ENCODE measurements at regions not wholly inside any gene's neighbourhood (a gene's known extent, or its start where the extent isn't known, plus 50 kb on each side); places are given as distances from the start of the nearest gene placed in this dataset.
A peak's percentile ranks its signal among the peaks of the same experiment; 100 is the strongest.

DNA sequence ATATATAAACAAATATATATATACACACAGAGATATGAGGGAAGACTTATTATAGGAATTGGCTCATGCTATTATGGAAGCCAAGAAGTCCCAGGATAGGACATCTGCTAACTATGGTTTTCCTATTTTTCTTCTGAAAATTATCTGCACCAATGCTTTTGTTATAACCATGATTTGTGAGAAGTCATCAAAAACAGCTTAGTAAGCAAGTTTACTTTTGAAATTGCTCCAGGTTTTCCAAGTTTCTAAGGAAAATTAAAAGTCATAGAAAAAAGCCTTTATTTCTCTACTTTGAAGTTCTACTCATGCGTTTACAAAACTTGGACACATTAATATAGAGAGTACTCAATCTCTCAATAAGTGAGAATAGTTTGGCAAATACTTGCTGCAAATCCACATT lies 213.1 kb downstream of the TRAM1L1 start:
- no peak for DNase-seq (ENCODE audit: low spot score)

DNA sequence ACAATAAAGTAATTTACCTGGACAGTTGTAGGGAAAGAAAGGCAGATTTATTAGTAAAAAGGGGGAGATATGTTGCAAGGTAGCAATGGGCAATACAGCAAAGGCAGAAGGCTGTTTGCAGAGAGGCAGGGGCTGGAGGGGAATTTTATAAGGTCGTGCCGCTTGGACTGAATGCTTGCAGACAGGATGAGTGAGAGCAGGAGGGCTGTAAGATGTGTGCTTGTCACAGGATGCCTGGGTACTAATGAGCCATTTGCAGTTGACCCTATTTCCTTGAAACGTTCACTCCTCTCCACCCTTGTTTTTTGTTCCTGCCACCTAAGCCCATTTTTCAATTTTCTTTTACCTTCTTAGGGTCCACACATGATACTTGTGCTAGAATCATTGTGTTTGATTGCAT lies 214.7 kb downstream of the TRAM1L1 start:
- DNase-seq (ENCODE audit: low spot score), result no peak

DNA sequence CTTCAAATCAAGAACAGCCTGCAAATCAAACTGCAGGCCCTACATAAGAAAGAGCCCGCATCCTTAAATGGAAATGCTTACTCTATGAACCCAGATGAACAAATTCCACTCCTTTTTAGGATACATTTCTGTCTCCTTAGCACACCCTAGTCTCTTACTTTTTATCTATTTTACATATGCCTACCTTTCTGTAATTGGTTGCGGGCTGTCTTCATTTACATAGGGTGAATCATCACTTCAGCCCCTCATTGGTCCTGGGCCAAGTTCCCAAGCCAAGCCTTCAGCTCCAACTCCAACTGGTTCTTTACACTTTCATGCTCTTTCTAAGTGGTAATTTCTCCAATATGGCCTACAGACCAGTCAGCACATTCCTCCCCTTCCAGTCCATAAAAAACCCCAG lies 219.3 kb downstream of the TRAM1L1 start:
- DNase-seq (ENCODE audit: low spot score), result no peak

DNA sequence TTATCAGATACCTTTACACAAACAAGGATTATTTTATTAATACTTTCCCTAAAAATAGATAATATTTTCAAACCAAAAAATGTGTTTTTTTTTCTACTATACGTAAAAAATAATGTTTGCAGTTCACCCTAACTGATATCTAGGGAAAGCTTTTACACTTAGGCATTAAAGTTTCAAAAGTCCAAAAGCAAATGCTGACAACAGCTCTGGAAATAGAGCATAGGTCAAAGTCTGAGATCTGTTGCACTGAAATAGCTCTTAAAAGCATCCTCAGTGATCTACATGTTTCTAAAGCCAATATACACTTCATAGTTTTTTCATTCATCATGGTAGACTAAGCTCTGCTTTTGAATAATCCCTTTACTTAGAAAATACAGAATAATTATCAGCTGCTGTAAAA lies 222.8 kb downstream of the TRAM1L1 start:
- no peak for DNase-seq (ENCODE audit: low spot score)

DNA sequence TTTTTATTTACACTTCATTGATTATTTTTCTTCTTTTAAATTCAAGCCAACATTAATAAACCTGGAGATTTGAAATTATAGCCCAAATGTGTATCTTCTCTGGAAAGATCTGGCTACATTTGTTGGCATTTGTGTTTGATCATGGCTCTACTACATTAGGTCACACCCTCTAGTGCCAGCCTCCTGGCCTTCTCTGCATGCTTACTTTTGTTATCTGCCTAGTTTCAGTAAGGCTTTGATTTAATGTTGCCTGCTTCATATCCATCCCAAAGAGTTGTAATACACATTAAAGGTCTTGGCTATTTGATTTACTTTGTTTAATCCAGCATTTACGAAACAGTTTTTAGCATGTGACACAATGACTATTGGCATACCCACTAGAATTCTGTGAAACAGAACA lies 224.5 kb downstream of the TRAM1L1 start:
- DNase-seq (ENCODE audit: low spot score), result no peak

DNA sequence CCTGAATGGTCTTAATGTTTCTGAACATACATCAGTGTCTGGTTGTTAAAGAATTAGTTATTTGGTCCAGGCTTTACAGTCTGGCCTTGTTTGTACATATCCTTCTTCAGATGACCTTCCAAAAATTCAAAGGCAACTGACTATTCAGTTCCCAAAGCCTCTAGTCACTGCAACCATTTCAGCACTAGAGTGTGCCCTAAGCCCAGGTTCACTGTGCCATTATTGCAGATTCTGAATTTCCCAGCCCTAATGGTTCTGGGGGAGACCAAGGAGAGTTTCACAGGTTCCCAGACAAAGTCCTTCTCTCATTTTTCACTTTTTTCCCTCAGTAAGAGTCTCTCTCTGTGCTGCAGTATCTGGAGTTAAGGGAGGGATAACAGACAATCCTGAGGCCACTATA lies 235.8 kb downstream of the TRAM1L1 start:
- DNase-seq (ENCODE audit: low spot score), result no peak

DNA sequence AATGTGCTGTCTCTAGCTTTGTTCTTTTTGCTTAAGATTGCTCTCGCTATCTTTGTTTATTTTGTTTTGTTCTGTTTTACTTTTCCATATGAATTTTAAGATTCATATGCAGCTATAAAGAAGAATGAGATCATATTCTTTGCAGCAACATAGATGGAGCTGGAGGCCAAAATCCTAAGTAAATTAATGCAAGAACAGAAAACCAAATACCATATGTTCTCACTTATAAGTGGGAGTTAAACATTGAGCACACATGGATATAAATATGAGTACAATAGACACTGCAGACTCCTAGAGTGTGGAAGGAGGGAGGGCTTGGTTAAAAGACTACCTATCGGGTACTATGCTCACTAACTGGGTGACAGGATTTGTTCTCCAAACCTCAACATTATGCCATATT lies 237.8 kb downstream of the TRAM1L1 start:
- DNase-seq (ENCODE audit: low spot score), result no peak

DNA sequence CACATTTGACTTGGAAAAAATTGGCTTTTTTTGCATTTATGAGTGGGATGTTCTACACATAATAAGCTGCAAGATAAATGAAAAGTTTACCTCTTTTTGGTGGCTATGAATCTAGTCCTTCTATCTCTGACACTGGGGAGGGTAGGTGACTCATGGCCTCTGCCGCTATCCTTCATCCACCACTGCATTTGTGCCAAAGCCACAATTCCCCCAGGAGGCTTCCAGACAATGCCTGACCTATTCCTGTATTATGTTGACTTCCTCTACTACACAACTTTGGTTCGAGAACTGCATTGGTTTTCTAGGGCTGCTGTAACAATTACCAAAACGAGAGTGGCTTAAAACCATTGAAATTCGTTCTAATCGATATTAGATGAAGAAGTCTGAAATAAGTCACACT lies 245.6 kb downstream of the TRAM1L1 start:
- no peak for DNase-seq (ENCODE audit: low spot score)

DNA sequence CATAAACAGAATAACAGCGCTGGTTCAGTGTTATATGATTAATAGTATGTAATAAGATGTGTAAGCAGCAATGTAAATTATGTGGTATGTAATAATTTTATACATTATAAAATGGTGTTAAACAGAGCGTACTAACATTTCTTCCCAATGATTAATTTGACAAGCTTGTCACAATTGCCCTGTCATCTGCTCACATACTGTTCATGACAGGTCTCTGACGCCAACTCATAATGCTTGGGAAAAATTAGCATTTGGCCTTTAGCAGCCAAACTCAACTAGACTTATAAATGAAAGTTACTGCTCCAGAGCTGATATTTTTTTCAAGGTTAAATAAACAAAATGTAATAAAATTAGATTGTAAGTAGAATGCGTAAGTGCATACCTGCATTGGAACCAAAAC lies 246.8 kb downstream of the TRAM1L1 start:
- DNase-seq (ENCODE audit: low spot score), result no peak

DNA sequence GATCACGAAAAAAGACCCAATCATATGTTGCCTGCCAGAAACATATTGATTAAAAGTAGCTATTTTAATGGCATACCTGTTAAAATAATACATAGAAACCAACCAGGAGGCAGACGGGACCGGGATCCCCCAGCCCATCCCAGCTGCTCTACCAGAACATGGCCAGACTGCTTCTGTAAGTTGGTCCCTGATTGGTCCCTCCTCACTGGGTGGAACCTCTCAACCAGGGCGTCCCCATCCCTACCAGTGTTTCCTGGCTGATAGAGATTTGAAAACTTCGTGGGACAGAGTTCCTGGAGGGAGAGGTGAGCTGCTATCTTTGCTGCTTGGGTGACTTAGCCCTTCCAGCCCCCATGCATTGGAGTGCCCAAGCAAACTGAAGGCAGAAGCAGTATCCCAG lies 256.2 kb downstream of the TRAM1L1 start:
- DNase-seq (ENCODE audit: low spot score), result no peak

DNA sequence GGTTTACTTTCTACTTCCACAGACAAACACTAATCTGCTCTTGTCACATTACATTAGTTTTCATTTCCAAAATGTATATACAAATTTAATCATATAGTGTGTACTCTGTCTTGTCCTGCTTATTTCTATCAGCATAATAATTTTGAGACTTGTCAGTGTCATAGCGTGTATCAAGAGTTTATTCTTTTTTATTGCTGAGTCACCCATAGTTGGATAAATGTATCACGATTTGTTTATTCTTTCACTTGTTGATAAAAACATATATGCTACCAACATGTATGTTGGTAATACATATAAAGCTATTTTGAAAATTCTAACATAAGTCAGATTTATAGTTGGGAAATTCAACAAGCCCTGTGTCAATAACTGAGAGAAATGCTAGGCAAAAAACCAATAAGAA lies 261.2 kb downstream of the TRAM1L1 start:
- no peak for DNase-seq (ENCODE audit: low spot score)

DNA sequence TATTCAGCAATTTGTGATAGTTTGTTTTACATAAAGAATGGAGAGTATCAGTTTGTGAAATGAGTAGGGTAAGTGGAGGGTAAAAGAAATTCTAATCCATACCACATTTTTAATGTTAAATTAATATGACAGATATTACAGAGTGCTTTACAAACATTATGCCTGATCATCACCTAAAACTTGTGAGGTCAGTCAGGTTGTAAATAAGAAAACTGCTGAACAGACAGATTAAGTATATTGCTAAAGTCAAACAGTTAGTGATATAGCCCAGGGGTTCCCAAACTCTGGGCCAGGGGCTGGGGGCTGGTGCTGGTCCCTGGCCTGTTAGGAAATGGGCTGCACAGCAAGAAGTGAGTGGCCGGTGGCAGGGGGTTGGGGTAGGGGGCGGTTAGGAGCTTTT lies 273.6 kb downstream of the TRAM1L1 start:
- no peak for DNase-seq (ENCODE audit: low spot score)

DNA sequence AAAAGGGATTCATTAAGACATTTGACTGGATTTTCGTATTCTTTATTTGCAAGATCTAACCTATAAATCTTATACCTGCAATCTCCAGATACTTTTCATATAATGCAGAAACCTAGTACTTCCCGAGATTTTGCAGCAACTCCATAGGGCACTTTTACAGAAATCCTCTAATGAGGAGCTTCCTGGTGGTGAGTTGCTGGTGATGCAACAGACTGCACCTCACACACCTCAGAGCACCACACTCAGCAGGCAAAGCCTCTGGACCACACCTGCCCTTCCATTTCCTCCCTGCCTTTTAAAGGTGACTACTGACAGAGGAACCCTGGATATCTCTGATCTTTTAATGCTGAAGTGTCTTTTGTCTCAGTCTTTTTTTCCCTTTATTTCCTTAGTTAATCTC lies 289.4 kb downstream of the TRAM1L1 start:
- no peak for DNase-seq (ENCODE audit: low spot score)

DNA sequence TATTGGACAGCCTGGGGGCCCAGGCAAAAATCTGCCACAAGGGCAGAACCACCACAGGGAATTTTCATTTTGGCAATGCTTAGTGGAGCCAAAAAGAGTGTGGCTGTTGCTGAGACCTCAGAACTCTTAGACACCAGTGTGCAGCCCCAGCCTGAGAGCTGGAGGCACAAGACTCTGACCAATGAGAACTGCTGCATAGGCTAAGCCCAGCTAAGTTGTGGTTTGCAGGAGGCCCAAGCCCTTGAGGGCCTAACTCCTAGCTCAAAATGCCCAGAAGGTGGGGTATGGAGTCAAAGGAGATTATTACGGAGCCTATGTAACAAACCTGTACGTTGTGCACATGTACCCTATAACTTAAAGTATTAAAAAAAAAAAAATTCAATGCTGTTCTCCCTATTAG lies 296.7 kb downstream of the TRAM1L1 start:
- DNase-seq (ENCODE audit: low spot score), result no peak

DNA sequence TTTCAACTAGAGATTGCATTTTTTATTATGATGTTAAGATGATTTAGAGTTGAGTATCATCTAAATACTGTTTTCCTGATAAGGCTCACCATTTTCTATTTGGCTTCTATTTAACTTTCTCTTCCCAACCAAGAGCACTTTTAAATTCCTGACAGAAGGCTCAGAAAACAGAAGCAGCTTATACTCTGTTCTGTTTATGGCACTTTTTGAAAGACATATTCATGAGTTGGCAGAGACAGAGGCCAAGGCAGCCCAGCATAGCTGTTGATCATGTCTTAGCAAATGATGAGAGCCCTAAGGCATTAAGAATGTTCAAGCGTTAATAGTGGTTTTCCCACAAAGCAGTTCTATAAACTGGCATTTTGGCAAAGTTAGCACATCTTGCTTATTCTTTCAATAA lies 330.3 kb downstream of the TRAM1L1 start:
- DNase-seq (ENCODE audit: low spot score), result no peak

DNA sequence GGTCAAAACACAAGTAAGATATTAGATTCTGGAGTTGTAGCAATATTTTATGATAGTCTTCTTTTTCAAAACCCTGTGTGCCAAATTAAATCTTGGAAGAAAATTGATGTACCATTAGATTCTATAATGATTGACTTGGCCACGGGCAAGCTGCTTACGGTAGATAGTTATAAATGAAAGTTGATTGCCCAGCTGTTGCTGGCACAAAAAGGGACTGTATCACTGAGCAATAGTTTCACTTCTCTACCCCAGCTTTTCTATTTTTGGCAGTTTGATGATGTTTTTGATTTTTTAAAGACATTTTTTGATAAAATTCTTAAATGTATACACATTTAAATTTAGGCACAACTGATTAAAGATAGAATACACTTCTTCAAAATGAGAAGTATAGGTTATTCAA lies 333.3 kb downstream of the TRAM1L1 start:
- DNase-seq (ENCODE audit: low spot score), result no peak

DNA sequence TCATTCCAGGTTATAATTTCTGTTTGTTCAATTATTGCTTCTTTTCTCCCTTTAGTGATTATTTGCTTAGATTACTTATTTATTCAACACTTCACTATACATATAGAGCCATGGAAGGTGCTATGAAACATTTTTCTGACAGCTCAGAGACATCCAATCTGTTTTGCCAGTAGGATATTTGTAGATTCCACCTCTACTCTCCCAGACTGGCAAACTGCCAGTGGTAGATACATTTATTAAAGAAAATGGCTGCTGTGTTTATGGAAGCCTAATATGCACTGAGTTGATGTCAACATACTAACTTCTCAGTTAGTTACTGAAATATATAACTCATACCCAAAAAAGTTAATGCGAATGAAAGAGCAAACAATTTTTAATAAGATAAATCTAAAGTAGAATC lies 348.6 kb downstream of the TRAM1L1 start:
- DNase-seq (ENCODE audit: low spot score), result no peak

DNA sequence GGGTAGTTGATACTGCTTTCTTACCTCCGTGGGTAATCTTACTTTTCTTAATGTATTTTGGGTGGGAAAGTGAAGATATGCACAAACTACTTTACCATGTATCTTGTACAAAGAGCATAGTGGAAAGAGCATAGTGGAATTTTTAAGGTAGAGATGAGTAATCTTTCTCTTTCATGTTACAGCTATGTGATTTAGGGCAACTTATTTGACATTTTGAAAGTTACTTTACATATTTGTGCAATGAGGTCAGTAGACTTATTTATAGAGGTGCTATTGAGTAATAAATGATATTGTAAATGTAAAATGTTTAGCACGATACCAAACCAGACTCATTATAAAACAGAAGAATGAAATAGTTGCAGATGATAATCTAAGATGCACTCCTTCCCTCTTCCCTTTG lies 351.2 kb downstream of the TRAM1L1 start:
- no peak for DNase-seq (ENCODE audit: low spot score)

DNA sequence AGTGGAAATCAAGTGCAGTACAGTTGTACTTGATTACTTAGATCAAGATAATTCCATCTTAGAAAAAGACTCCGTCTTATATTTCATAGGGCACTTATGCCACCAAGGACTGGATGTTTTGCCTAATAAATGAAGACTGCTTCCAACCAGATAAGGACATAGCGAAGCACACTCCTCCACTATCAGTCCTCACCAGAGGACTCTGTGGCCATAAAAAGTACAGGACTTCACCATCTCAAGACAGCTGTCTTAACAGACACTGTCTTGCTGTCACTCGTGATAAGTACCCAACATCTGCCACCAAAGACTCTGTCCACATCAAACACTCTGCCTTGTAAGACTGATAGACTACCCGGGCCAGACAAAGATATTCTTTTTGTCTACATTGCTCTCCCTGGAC lies 352.0 kb downstream of the TRAM1L1 start:
- no peak for DNase-seq (ENCODE audit: low spot score)

DNA sequence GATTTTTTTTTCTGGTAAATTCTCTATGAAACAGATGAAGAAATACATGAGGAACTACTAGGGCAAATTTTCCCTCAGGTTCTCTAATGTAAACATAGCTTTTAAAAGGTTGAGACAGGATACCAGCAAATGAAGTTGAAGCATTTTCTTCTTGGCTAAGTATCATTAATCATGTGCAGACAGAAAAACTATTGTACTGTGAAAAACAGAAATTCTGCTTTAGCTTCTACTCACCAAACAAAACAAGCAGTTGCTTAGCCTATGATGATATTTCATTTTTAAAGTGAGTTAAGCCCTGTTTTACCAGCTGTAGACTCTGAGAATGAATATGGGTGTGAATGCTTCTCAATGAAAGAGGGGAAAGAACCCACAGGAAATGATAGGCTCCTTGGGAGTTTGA lies 358.9 kb downstream of the TRAM1L1 start:
- no peak for DNase-seq (ENCODE audit: low spot score)

DNA sequence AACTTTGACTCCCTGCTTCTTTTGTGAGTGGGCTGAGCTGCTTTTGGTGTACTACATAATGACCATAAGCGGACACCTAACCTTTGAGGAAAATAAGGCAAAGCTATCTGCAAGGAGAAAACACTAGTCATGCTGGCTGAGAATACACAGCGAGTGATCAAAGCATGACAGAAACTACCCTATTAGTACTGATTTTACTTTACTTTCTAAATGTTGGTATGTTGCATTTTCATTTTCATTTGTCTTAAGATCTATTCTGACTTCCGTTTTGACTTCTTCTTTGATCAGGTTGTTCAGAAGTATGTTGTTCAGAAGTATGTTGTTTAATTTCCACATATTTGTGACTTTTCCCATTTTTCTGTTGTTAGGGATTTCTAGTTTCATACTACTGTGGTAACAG lies 361.1 kb downstream of the TRAM1L1 start:
- no peak for DNase-seq (ENCODE audit: low spot score)

DNA sequence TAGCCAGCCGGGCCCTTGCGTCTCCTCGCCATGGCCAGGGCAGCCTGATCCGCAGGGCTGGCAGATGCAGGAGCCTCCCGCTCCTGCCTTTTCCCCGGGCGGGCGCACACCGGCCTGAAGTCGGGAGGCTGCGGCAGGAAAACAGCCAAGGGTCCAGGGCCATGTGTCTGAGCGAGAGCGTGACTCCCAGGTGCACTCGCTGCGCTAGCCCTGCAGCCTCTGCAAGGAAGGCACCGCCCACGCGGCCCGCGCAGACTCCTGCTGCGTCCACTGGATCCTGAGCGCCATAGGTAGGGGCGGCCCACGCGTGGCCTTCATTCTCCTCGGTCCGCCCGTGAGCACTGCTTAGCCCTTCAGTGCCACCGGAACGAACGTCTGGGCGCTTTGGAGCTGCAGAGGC lies 379.9 kb downstream of the TRAM1L1 start:
- no peak for DNase-seq (ENCODE audit: low spot score)

DNA sequence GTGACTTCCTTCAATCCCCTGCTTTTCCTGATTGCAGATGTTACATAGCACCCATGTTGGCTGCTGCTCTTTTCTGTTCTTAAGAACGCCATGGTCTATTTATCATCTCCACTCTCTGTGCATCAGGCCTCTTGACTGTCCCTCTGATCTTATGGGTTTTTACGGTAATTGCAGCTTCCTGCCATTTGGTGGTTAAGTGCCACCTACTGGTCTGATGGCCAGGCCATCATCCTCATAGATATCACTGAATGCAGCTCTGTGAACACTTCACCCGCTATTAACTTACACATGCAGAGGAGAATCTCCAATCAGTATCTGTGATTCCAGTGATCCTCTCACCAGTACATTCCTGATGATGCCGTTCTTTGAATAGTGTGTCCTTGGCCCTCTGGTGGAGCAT lies 382.4 kb downstream of the TRAM1L1 start:
- peak; percentile 32 for DNase-seq (ENCODE audit: low spot score)

DNA sequence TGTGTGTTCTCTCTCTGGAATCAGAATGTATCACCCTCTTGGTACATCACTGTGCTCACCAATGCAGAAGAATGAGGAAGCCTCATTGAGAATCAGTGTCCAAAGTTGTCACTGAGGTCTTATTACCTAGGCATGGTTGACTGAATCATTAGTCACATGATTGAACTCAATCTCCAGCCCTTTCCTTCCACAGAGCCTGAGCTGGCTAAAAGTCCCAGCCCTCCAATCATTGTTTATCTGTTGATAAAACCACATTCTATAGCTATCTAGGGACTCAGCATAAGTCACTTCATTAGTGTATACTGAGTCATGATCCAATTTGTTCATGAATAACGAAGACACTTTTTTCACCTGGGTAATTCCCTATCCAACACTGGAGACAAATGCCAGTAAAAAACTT lies 396.8 kb downstream of the TRAM1L1 start:
- no peak for DNase-seq (ENCODE audit: low spot score)

DNA sequence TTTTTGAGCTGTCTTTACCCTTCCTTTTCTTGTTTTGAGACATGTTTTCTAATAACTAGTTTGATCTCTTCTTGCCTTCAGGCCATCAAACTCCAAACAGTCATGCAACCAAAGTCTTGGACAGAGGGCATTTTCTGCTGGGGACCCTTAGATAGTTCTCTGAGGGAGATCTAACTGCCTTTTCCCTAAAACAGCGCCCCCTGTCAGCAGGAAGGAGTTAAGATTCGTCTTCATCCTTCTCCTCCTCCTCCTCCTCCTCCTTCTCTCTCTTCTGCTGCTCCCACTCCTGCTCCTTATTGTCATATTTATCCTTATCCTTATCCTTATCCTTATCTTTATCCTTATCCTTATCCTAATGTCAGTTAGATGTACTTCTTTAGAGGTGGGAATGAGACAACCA lies 417.2 kb downstream of the TRAM1L1 start:
- no peak for DNase-seq (ENCODE audit: low spot score)

DNA sequence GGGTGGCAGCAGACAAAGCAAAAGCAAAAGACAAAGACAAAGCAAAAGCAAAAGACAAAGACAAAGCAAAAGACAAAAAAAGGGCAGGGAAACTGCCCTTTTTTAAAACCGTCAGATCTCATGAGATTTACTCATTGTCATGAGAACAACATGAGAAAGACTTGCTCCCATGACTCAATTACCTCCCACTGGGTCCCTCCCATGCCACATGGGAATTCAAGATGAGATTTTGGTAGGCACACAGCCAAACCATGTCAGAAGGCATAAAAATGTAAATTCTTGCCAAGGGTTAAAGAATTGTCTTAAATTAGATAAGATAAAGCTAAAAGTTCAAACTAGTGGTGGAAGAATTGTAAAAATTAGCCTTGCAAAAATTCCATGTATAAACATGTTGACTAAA lies 419.7 kb downstream of the TRAM1L1 start:
- no peak for DNase-seq (ENCODE audit: low spot score)

Data from HuH-7 (cell line).